HepG2 (cell line): ENCODE measurements at regions not wholly inside any gene's neighbourhood (a gene's known extent, or its start where the extent isn't known, plus 50 kb on each side); places are given as distances from the start of the nearest gene placed in this dataset.

Source experiments
- ATAC-seq: fragments of 200-7000 bp; cut with Tn5 transposase; 3 replicates; pipeline ENCODE4 v1.9.1; 2020; ENCODE audit warnings: mild to moderate bottlenecking, moderate library complexity
- BruUV-seq: library from RNA; stranded (reverse); fragments of 400-500 nt; replicated peaks from 2 replicates; lab custom pipeline; 2021; lab: Mats Ljungman, UMichigan
- CTCF ChIA-PET: fragments of 300-600 bp; formaldehyde crosslinking; extraction: SDS; loops from one replicate; lab custom pipeline; 2021; ENCODE audit warnings: low total read pairs, inconsistent platforms, low intra/inter-chr PET ratio; lab: Yijun Ruan, JAX
- POLR2A ChIA-PET: fragments of 350-600 bp; sonication (Branson Sonifier 250); formaldehyde crosslinking; loops from one replicate; lab custom pipeline; 2020; ENCODE audit warnings: antibody characterized with exemption, inconsistent platforms; lab: Yijun Ruan, JAX
- DNase-seq: peaks from one replicate; pipeline ENCODE4 v3.0.0-alpha.2; 2015; ENCODE audit warnings: low spot score
- FAIRE-seq: peaks from 3 replicates; lab custom pipeline; 2011; peaks lifted over from hg19 to GRCh38; lab: Jason Lieb, UNC
- H2AFZ ChIP-seq: one replicate; pipeline ENCODE4 v1.6.1; 2011; ENCODE audit warnings: low read length, inconsistent platforms
- H3K27ac ChIP-seq: fragments of 300-600 bp; 3 replicates; pipeline ENCODE4 v1.8.0; 2011; ENCODE audit warnings: mixed run types, mild to moderate bottlenecking, mixed read lengths, low read length, inconsistent platforms; ENCODE audit not compliant: insufficient read depth; ENCODE audit errors: extremely low read length
- H3K27me3 ChIP-seq, 2 experiments: fragments of 200-600 bp in 1 of 2; 2 replicates in 1 of 2; 3 replicates in 1 of 2; pipeline versions ENCODE4 v1.6.0 to v1.8.0; 2011; ENCODE audit warnings: low read length in 2 of 2, mild to moderate bottlenecking in 2 of 2, moderate library complexity in 2 of 2, inconsistent platforms in 1 of 2; ENCODE audit not compliant: insufficient read depth in 2 of 2, control insufficient read depth in 1 of 2
- H3K36me3 ChIP-seq, 2 experiments: fragments of 200-600 bp in 1 of 2; replicated peaks in 1 of 2; 2 replicates in 1 of 2; 3 replicates in 1 of 2; pipeline versions ENCODE4 v1.5.1 to v1.8.0; 2011; ENCODE audit warnings: low read length in 2 of 2, inconsistent platforms in 1 of 2; ENCODE audit not compliant: insufficient read depth in 2 of 2, control insufficient read depth in 1 of 2
- H3K4me1 ChIP-seq: 2 replicates; pipeline ENCODE4 v1.5.1; 2012; ENCODE audit warnings: low read length, inconsistent platforms; ENCODE audit not compliant: insufficient read depth
- H3K4me2 ChIP-seq: 2 replicates; pipeline ENCODE4 v1.6.0; 2011; ENCODE audit warnings: low read depth, low read length, inconsistent platforms
- H3K4me3 ChIP-seq, 3 experiments: fragments of 200-600 bp in 1 of 3; sonication (generic), shearing (Covaris generic) in 1 of 3; replicated peaks in 1 of 3; 2 replicates each; pipeline ENCODE4 v1.5.1; 2011 to 2016; ENCODE audit warnings: low read length in 3 of 3, inconsistent platforms in 2 of 3, low read depth in 2 of 3, mild to moderate bottlenecking in 2 of 3, control low read depth in 1 of 3, mixed read lengths in 1 of 3; ENCODE audit not compliant: insufficient read depth in 1 of 3
- H3K79me2 ChIP-seq: one replicate; pipeline ENCODE4 v1.6.1; 2011; ENCODE audit warnings: low read length, inconsistent platforms; ENCODE audit not compliant: insufficient read depth
- H3K9ac ChIP-seq: 2 replicates; pipeline ENCODE4 v1.6.0; 2011; ENCODE audit warnings: mild to moderate bottlenecking, low read depth, low read length, inconsistent platforms; ENCODE audit not compliant: insufficient read depth
- H3K9me3 ChIP-seq: 2 replicates; pipeline ENCODE4 v1.5.1; 2012; ENCODE audit warnings: mild to moderate bottlenecking, low read length
- H4K20me1 ChIP-seq: 2 replicates; pipeline ENCODE4 v1.6.0; 2011; ENCODE audit warnings: inconsistent platforms, mild to moderate bottlenecking, low read length, moderate library complexity; ENCODE audit not compliant: insufficient read depth
- DNMT1 ChIP-seq: sonication (generic); formaldehyde crosslinking; IDR thresholded peaks from 2 replicates; pipeline ENCODE4 v1.5.1; 2020; ENCODE audit warnings: mild to moderate bottlenecking, missing genetic modification reagents
- EEA1 ChIP-seq: sonication (generic); formaldehyde crosslinking; IDR thresholded peaks from 2 replicates; pipeline ENCODE4 v1.5.1; 2020; ENCODE audit warnings: mild to moderate bottlenecking, missing genetic modification reagents, borderline replicate concordance
- GRHL1 ChIP-seq: sonication (generic); formaldehyde crosslinking; conservative IDR thresholded peaks from 2 replicates; pipeline ENCODE4 v1.8.0; 2022; ENCODE audit warnings: missing genetic modification reagents
- HDAC2 ChIP-seq: sonication (generic); formaldehyde crosslinking; IDR thresholded peaks from 2 replicates; pipeline ENCODE4 v1.4.0; 2020; ENCODE audit warnings: missing genetic modification reagents
- KLF15 ChIP-seq: sonication (generic); formaldehyde crosslinking; IDR thresholded peaks from 2 replicates; pipeline ENCODE4 v1.8.1; 2023; ENCODE audit warnings: borderline replicate concordance, mild to moderate bottlenecking, inconsistent platforms, missing genetic modification reagents, mixed read lengths
- PITX1 ChIP-seq: sonication (generic); formaldehyde crosslinking; IDR thresholded peaks from 2 replicates; pipeline ENCODE4 v1.5.1; 2020; ENCODE audit warnings: mild to moderate bottlenecking, missing genetic modification reagents
- TEF ChIP-seq: sonication (generic); formaldehyde crosslinking; IDR thresholded peaks from 2 replicates; pipeline ENCODE4 v1.5.0; 2020; ENCODE audit warnings: missing genetic modification reagents
- ZNF326 ChIP-seq: sonication (generic); formaldehyde crosslinking; IDR thresholded peaks from 2 replicates; pipeline ENCODE4 v1.4.0; 2020; ENCODE audit warnings: missing genetic modification reagents, borderline replicate concordance
- WGBS: methylation state at CpG from one replicate; pipeline ENCODE4 v1.1.6; 2017; ENCODE audit warnings: low lambda C conversion rate; 5-methylcytosine and 5-hydroxymethylcytosine counted together
- in situ Hi-C: cut with HindIII; loops from 2 replicates; pipeline ENCODE4 v1.10.0; 2017; ENCODE audit warnings: low pct_unique_long_range_greater_than_20kb; ENCODE audit not compliant: extremely low pct_ligation_motif_present
- intact Hi-C: fragments of 100-400 bp; cut with micrococcal nuclease; formaldehyde crosslinking; loops from one replicate; pipeline ENCODE4 v1.10.0; 2022; ENCODE audit not compliant: unreplicated experiment
- TF ChIP-seq, protein P1 (sequence below): sonication (generic); formaldehyde crosslinking; IDR thresholded peaks from 2 replicates; pipeline ENCODE4 v1.5.1; 2020; ENCODE audit warnings: mild to moderate bottlenecking, missing genetic modification reagents, moderate library complexity

DNA sequence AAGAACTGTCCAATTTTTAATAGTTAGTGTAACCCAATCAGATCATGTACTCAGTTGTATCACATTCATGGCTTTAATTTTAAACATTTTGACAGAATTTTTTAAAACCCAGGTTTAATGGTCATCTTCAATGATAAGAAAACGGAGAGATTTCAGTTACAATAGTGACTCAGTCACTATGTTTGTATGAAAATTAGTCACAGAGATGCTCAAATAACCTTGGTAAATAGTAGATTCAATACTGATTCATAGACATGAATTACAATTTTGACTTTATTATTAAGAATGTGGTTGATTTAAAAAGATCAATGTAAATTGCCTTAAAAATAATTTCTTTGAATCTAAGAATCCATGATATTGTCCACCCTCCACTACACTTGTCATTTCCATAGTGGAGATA lies 64.6 kb upstream of the TYRP1 start:
- ChIA-PET CTCF (no interaction called here), POLR2A (no interaction called here)
- Histone ChIP-seq H2AFZ (no peak overlapping the region), H3K4me3 (no peak overlapping the region), H3K27me3 (no peaks in the 10 kb centered on the region), H3K27ac (no peak overlapping the region), H3K9ac (no peak overlapping the region), H3K9me3 (no peaks in the 10 kb centered on the region), H3K4me2 (no peak overlapping the region), H3K79me2 (no peaks in the 10 kb centered on the region), H3K4me1 (no peaks in the 10 kb centered on the region), H3K36me3 (no peaks in the 10 kb centered on the region), H4K20me1 (no peaks in the 10 kb centered on the region)
- DNase-seq (no peak), FAIRE-seq (no peak), ATAC-seq (no peak)
- WGBS, result 7% methylated on average over 1 of the region's 1 CpG
- intact Hi-C loops, result no loop called here
- TF ChIP-seq PITX1 (CRISPR knock-in tag) (no peak), HDAC2 (no peak)
- TF ChIP-seq, protein P1, sequence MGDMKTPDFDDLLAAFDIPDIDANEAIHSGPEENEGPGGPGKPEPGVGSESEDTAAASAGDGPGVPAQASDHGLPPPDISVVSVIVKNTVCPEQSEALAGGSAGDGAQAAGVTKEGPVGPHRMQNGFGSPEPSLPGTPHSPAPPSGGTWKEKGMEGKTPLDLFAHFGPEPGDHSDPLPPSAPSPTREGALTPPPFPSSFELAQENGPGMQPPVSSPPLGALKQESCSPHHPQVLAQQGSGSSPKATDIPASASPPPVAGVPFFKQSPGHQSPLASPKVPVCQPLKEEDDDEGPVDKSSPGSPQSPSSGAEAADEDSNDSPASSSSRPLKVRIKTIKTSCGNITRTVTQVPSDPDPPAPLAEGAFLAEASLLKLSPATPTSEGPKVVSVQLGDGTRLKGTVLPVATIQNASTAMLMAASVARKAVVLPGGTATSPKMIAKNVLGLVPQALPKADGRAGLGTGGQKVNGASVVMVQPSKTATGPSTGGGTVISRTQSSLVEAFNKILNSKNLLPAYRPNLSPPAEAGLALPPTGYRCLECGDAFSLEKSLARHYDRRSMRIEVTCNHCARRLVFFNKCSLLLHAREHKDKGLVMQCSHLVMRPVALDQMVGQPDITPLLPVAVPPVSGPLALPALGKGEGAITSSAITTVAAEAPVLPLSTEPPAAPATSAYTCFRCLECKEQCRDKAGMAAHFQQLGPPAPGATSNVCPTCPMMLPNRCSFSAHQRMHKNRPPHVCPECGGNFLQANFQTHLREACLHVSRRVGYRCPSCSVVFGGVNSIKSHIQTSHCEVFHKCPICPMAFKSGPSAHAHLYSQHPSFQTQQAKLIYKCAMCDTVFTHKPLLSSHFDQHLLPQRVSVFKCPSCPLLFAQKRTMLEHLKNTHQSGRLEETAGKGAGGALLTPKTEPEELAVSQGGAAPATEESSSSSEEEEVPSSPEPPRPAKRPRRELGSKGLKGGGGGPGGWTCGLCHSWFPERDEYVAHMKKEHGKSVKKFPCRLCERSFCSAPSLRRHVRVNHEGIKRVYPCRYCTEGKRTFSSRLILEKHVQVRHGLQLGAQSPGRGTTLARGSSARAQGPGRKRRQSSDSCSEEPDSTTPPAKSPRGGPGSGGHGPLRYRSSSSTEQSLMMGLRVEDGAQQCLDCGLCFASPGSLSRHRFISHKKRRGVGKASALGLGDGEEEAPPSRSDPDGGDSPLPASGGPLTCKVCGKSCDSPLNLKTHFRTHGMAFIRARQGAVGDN (CRISPR knock-in tag), result no peak
- in situ Hi-C loops, result no loop called here
- no TSS peak for BruUV-seq

DNA sequence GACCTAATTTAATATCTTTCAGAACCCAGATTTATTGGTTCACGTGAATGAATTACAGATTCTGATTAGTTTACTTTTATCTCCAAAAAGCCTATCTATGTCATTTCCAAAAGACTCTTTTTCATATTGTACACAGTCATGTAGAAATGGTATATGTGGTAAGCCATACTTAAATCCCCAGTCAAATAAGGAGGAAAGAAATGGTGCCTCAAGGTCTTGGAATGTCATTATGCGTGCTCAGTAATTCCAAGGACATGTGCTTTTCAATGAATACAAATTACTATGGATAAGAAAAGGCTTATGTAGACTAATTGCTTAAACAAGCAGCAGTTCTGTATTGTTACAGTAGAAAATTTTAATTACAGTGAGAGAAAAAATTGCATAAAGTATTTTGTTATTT lies 64.1 kb upstream of the TYRP1 start:
- Histone ChIP-seq H3K36me3 (no peaks in the 10 kb centered on the region), H3K79me2 (no peaks in the 10 kb centered on the region), H3K9ac (no peak overlapping the region), H2AFZ (no peak overlapping the region), H3K4me2 (no peak overlapping the region), H3K4me1 (no peaks in the 10 kb centered on the region), H3K27me3 (no peaks in the 10 kb centered on the region), H3K4me3 (no peak overlapping the region), H3K9me3 (no peaks in the 10 kb centered on the region), H3K27ac (no peak overlapping the region), H4K20me1 (no peaks in the 10 kb centered on the region)
- in situ Hi-C loops (no loop called here), intact Hi-C loops (no loop called here)
- ChIA-PET POLR2A (no interaction called here), CTCF (no interaction called here)
- 3% methylated on average over 2 of the region's 2 CpGs for WGBS
- DNase-seq (no peak), ATAC-seq (no peak), FAIRE-seq (no peak)
- no TSS peak for BruUV-seq
- TF ChIP-seq GRHL1 (CRISPR knock-in tag) (no peak), KLF15 (CRISPR knock-in tag) (no peak), ZNF326 (no peak), DNMT1 (no peak), EEA1 (CRISPR knock-in tag) (no peak), PITX1 (CRISPR knock-in tag) (no peak), TEF (CRISPR knock-in tag) (no peak)
